Loucy (cell line): ENCODE measurements at regions not wholly inside any gene's neighbourhood (a gene's known extent, or its start where the extent isn't known, plus 50 kb on each side); places are given as distances from the start of the nearest gene placed in this dataset.

Source experiments
- EZH2phosphoT487 ChIP-seq: fragments of 200-600 bp; IDR thresholded peaks from 2 replicates; pipeline ENCODE4 v1.6.1; 2018; ENCODE audit warnings: antibody characterized with exemption, mild to moderate bottlenecking, moderate library complexity, borderline replicate concordance
- TF ChIP-seq, protein P1 (sequence below): fragments of 200-600 bp; sonication (generic); conservative IDR thresholded peaks from 2 replicates; pipeline ENCODE4 v1.5.1; 2014; ENCODE audit warnings: mild to moderate bottlenecking, antibody characterized with exemption, low read length

- TF ChIP-seq, protein P1, sequence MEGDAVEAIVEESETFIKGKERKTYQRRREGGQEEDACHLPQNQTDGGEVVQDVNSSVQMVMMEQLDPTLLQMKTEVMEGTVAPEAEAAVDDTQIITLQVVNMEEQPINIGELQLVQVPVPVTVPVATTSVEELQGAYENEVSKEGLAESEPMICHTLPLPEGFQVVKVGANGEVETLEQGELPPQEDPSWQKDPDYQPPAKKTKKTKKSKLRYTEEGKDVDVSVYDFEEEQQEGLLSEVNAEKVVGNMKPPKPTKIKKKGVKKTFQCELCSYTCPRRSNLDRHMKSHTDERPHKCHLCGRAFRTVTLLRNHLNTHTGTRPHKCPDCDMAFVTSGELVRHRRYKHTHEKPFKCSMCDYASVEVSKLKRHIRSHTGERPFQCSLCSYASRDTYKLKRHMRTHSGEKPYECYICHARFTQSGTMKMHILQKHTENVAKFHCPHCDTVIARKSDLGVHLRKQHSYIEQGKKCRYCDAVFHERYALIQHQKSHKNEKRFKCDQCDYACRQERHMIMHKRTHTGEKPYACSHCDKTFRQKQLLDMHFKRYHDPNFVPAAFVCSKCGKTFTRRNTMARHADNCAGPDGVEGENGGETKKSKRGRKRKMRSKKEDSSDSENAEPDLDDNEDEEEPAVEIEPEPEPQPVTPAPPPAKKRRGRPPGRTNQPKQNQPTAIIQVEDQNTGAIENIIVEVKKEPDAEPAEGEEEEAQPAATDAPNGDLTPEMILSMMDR: no peak
- TF ChIP-seq EZH2phosphoT487: no peak
These were observed 65.5 kb upstream of the CCND1 start for GRCh38 chr11:69575296-69576068.
